Kidney (tissue), 13 donors: ENCODE measurements at regions not wholly inside any gene's neighbourhood (a gene's known extent, or its start where the extent isn't known, plus 50 kb on each side); places are given as distances from the start of the nearest gene placed in this dataset.

Experiments used
- DNase-seq, 5 donors: peaks; one replicate each; pipeline ENCODE4 v3.0.0-alpha.2; 2013 to 2020
- FAIRE-seq: peaks from 2 replicates; lab custom pipeline; 2012; peaks lifted over from hg19 to GRCh38; lab: Jason Lieb, UNC
- H3K27ac ChIP-seq, 2 donors: one replicate each; pipeline ENCODE4 v1.7.0; 2013; ENCODE audit warnings: low read depth in 2 of 2, low read length in 2 of 2, inconsistent platforms in 1 of 2
- H3K27me3 ChIP-seq: one replicate; pipeline ENCODE4 v1.7.1; 2013; ENCODE audit warnings: low read length, inconsistent platforms; ENCODE audit not compliant: control insufficient read depth, insufficient read depth
- H3K36me3 ChIP-seq, 3 donors: one replicate each; pipeline versions ENCODE4 v1.7.0 to v1.7.1; 2013; ENCODE audit warnings: low read length in 3 of 3, control low read depth in 1 of 3, inconsistent platforms in 1 of 3; ENCODE audit not compliant: insufficient read depth in 3 of 3, control insufficient read depth in 2 of 3
- H3K4me1 ChIP-seq, 3 donors: one replicate each; pipeline versions ENCODE4 v1.7.0 to v1.7.1; 2013; ENCODE audit warnings: low read length in 3 of 3, inconsistent platforms in 1 of 3, low read depth in 1 of 3; ENCODE audit not compliant: control insufficient read depth in 2 of 3, insufficient read depth in 2 of 3
- H3K4me3 ChIP-seq, 3 donors: one replicate each; pipeline versions ENCODE4 v1.7.0 to v1.8.1; 2013; ENCODE audit warnings: low read length in 3 of 3, control low read depth in 1 of 3, inconsistent platforms in 1 of 3
- H3K9ac ChIP-seq, 3 donors: one replicate each; pipeline versions ENCODE4 v1.7.0 to v1.7.1; 2013; ENCODE audit warnings: low read length in 3 of 3, control low read depth in 1 of 3, inconsistent platforms in 1 of 3
- H3K9me3 ChIP-seq, 3 donors: one replicate each; pipeline versions ENCODE4 v1.7.0 to v1.7.1; 2013; ENCODE audit warnings: low read length in 3 of 3, control low read depth in 1 of 3, inconsistent platforms in 1 of 3; ENCODE audit not compliant: control insufficient read depth in 2 of 3, insufficient read depth in 1 of 3
- CTCF ChIP-seq: IDR thresholded peaks from 3 replicates; pipeline ENCODE4 v1.5.1; 2012; ENCODE audit warnings: mild to moderate bottlenecking, moderate library complexity, borderline replicate concordance; ENCODE audit not compliant: insufficient read depth; ENCODE audit errors: extremely low read depth
- intact Hi-C: fragments of 100-400 bp; cut with DNase I; formaldehyde crosslinking; loops from one replicate; pipeline ENCODE4 v1.11.1; 2022
- donor health status: control.
- donor health status: control.
- donor health status: control.
- donor health status: control.
- donor health status: control.
- donor health status: DM: yes; HTN: yes; CAD: no.
- donor health status: Normal renal cell carcinoma (clear cell type).

DNA sequence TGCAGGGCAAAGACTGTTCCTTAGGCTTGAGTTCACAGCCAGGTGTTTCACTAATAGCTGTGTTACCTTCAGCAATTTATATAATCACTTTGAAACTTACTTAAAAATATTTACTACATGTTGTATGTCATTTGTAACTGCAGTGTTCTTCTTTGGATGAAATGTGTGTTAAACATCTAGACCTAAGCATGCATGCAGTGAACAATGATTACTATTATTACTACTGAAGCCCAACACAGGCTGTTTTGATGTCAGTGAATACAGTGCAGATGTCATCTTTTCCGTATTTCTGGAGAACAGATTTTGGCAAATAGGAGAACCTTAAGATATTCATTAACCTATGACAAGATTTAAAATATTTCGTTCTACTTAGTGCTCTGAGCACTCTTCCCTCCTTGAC lies 101.8 kb upstream of the ANK2 start:
- DNase-seq (no peak), FAIRE-seq (no peak)
- H3K27ac ChIP-seq, result no peak overlapping the region
- H3K9me3 ChIP-seq, result no peaks in the 10 kb centered on the region
- no peak overlapping the region for H3K9ac ChIP-seq
- H3K4me3 ChIP-seq, result no peak overlapping the region
- no peaks in the 10 kb centered on the region for H3K4me1 ChIP-seq
- no peak for TF ChIP-seq CTCF
- intact Hi-C loops, result no loop called here
- no peaks in the 10 kb centered on the region for H3K27me3 ChIP-seq
- H3K36me3 ChIP-seq, result no peaks in the 10 kb centered on the region

- H3K4me1 ChIP-seq, result no peaks in the 10 kb centered on the region
- H3K9ac ChIP-seq, result no peak overlapping the region
- intact Hi-C loops, result no loop called here
- H3K4me3 ChIP-seq, result no peak overlapping the region
- FAIRE-seq (peak; percentile 91), DNase-seq (peak in 1 of 5 donors; percentile 35)
- no peaks in the 10 kb centered on the region for H3K9me3 ChIP-seq
- no peak overlapping the region for H3K27ac ChIP-seq
- TF ChIP-seq CTCF, result peak; percentile 31
- H3K27me3 ChIP-seq, result no peaks in the 10 kb centered on the region
- H3K36me3 ChIP-seq, result no peaks in the 10 kb centered on the region
Observed at GRCh38 chr4:112951362-112952312, 97.8 kb upstream of the ANK2 start.

DNA sequence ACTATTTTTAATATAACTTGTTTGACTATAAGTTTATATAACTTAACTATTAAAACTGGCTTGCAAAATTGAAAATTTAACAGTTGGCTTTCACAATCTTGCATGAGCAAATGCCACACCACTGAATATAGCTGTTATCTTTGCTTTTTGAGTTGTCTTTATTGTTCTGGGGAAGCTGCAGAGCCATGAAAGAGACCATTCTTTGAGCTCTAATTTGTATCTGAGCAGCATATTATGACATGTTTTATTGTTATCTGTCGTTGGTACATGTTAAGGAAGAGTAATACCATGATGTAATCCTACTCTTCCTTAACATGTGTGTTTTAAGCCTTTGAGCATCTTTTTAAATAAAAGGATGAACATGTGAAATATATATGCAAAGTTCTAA lies 97.1 kb upstream of the ANK2 start:
- Histone ChIP-seq H3K36me3 (no peaks in the 10 kb centered on the region), H3K4me3 (no peak overlapping the region), H3K9ac (no peak overlapping the region), H3K9me3 (no peaks in the 10 kb centered on the region), H3K4me1 (no peaks in the 10 kb centered on the region), H3K27ac (no peak overlapping the region), H3K27me3 (no peaks in the 10 kb centered on the region)
- intact Hi-C loops, result no loop called here
- DNase-seq, result no peak
- no peak for TF ChIP-seq CTCF
- FAIRE-seq, result no peak

GRCh38 chr4:112953262-112953661 lies 96.2 kb upstream of the ANK2 start:
- intact Hi-C loops, result no loop called here
- Histone ChIP-seq H3K27ac (no peak overlapping the region), H3K36me3 (no peaks in the 10 kb centered on the region), H3K4me3 (no peak overlapping the region), H3K4me1 (no peaks in the 10 kb centered on the region), H3K27me3 (no peaks in the 10 kb centered on the region), H3K9ac (no peak overlapping the region), H3K9me3 (no peaks in the 10 kb centered on the region)
- no peak for TF ChIP-seq CTCF
- DNase-seq, result no peak
- FAIRE-seq, result no peak
